ENCODE measurements at regions not wholly inside any gene's neighbourhood (a gene's known extent, or its start where the extent isn't known, plus 50 kb on each side); places are given as distances from the start of the nearest gene placed in this dataset.
"Not testable (repeated sequence)": the region's sequence is repeated elsewhere in the genome, so short reads cannot be mapped to it uniquely, and the experiment has no call there.

DNA sequence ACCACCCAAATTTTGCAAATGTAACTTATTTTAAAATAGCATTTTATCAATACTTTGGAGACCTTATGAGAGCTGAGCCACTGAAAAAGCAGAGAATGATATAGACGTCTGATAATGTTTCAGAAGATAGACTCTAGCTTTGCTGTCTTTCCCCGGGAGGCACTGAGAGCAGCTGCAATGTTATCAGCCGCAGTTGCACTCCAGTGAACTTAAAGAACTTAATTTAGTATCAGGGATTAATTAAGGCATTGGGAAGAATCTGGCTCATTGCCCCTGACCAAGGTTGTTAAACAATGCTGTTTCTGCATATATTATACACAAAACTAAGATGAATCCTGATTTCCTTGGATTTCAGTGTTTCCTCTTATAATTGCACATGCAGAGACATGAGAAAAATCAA, 75.7 kb upstream of the SGCG start:
- Mint-ChIP-seq H3K9me3 (peaks cover 3% of the 10 kb centered on the region), H3K4me1 (no peaks in the 10 kb centered on the region), H3K27me3 (no peaks in the 10 kb centered on the region), H3K36me3 (no peaks in the 10 kb centered on the region), H3K4me3 (no peak overlapping the region), H3K27ac (no peak overlapping the region)
- DNase-seq: no peak

DNA sequence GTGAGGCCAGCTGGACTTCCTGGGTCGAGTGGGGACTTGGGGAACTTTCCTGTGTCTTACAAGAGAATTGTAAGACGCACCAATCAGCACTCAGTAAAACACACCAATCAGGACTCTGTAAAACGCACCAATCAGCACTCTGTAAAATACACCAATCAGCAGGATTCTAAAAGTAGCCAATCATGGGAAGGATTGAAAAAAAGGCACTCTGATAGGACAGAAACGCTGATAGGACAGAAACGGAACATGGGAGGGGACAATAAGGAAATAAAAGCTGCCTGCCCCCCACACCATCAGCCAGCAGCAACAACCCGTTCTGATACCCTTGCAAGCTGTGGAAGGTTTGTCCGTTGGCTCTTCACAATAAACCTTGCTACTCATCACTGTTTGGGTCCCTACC, 73.1 kb upstream of the SGCG start:
- no peaks in the 10 kb centered on the region for H3K36me3 Mint-ChIP-seq
- DNase-seq: no peak
- peaks cover 3% of the 10 kb centered on the region for H3K9me3 Mint-ChIP-seq
- H3K27ac Mint-ChIP-seq: no peak overlapping the region
- H3K4me1 Mint-ChIP-seq: no peaks in the 10 kb centered on the region
- H3K27me3 Mint-ChIP-seq: no peaks in the 10 kb centered on the region
- H3K4me3 Mint-ChIP-seq: no peak overlapping the region

DNA sequence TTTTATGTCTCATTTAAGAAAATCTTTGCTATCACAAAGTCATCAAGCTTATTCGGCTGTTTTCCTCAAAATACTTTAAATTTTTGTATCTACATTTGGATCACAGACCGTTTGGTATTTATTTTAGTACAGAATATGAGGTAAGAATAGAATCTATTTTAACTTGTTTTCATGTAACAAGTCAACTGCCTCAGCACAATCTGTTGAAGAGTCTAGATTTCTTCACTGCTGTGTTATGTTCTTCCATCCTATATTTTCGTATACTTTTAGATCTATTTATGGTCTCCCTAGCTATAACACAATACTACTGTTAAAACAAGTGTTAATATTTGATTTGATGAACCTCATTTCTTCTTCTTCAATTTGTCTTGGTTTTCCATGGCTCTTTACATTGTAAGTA, 61.6 kb upstream of the SGCG start:
- Mint-ChIP-seq H3K27ac (no peak overlapping the region), H3K36me3 (no peaks in the 10 kb centered on the region), H3K27me3 (peaks cover 4% of the 10 kb centered on the region), H3K9me3 (peaks cover 4% of the 10 kb centered on the region), H3K4me1 (no peaks in the 10 kb centered on the region), H3K4me3 (no peak overlapping the region)
- no peak for DNase-seq

DNA sequence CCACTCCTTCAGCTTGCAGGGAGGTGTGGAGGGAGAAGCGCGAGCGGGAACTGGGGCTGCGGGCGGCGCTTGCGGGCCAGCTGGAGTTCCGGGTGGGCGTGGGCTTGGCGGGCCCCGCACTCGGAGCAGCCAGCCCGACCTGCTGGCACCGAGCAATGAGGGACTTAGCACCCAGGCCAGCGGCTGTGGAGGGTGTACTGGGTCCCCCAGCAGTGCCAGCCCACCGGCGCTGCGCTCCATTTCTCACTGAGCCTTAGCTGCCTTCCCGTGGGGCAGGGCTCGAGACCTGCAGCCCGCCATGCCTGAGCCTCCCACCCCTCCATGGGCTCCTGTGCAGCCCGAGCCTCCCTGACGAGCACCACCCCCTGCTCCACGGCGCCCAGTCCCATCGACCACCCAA, 53.2 kb upstream of the SGCG start:
- H3K4me1 Mint-ChIP-seq, H3K9me3 Mint-ChIP-seq, H3K27ac Mint-ChIP-seq, H3K27me3 Mint-ChIP-seq, H3K4me3 Mint-ChIP-seq, DNase-seq, H3K36me3 Mint-ChIP-seq: not testable (repeated sequence)

DNA sequence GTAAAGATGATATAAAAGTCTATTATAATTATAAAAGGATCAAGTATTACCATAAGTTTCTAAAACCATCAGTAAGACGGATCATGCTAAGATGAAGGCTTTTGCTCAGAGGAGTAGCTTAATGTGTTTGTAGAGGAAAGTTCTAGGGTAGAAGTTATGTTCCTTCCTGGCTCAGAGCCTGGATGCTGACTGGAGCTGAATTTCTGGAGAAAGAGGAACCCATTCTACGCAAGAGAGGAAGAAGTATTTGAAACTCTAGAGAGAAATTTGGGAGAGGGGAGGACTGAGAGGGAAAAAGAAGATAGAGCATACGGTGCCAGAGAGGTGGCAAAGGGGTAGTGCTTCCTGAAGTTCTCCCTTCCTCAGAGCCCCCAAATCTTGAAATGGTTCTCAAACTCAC, 51.4 kb upstream of the SGCG start:
- Mint-ChIP-seq H3K27ac (no peak overlapping the region), H3K27me3 (no peaks in the 10 kb centered on the region), H3K9me3 (no peaks in the 10 kb centered on the region), H3K4me3 (no peak overlapping the region), H3K36me3 (no peaks in the 10 kb centered on the region), H3K4me1 (no peaks in the 10 kb centered on the region)
- no peak for DNase-seq

Measured in activated naive CD8-positive, alpha-beta T cell treated with anti-CD3 and anti-CD28 coated beads for 36 hours (primary cell).